C4-2B (cell line): ENCODE measurements at regions not wholly inside any gene's neighbourhood (a gene's known extent, or its start where the extent isn't known, plus 50 kb on each side); places are given as distances from the start of the nearest gene placed in this dataset.

Experiments
- H3K27ac ChIP-seq: fragments of 450-650 bp; 2 replicates; pipeline ENCODE4 v1.5.1; 2017
- CTCF ChIP-seq: fragments of 450-650 bp; conservative IDR thresholded peaks from 2 replicates; pipeline ENCODE4 v1.5.1; 2017; ENCODE audit warnings: mild to moderate bottlenecking
- ZFX ChIP-seq: fragments of 450-650 bp; IDR thresholded peaks from 2 replicates; pipeline ENCODE4 v1.6.1; 2017

- no peak for TF ChIP-seq ZFX
- no peak for TF ChIP-seq CTCF
- no peak overlapping the region for H3K27ac ChIP-seq
Observed at GRCh38 chr7:46775776-46776175, 806.1 kb downstream of the TNS3 start.

GRCh38 chr7:46775020-46775419, 806.9 kb downstream of the TNS3 start:
- no peak overlapping the region for H3K27ac ChIP-seq
- no peak for TF ChIP-seq ZFX
- no peak for TF ChIP-seq CTCF

- H3K27ac ChIP-seq, result no peak overlapping the region
- TF ChIP-seq ZFX (no peak), CTCF (no peak)
Observed at GRCh38 chr7:46774515-46774914, 807.4 kb downstream of the TNS3 start.

- TF ChIP-seq CTCF (no peak), ZFX (no peak)
- no peak overlapping the region for H3K27ac ChIP-seq
Observed at GRCh38 chr7:46772776-46773175, 809.1 kb downstream of the TNS3 start.

- TF ChIP-seq CTCF, result no peak
- no peak for TF ChIP-seq ZFX
Observed at GRCh38 chr7:46767071-46767470, 814.8 kb downstream of the TNS3 start.

GRCh38 chr7:46764100-46764936, 817.6 kb downstream of the TNS3 start:
- TF ChIP-seq CTCF (no peak), ZFX (no peak)
- H3K27ac ChIP-seq, result no peak overlapping the region

More at GRCh38 chr7:46767071-46767470, 814.8 kb downstream of the TNS3 start:
- no peak overlapping the region for H3K27ac ChIP-seq

GRCh38 chr7:46763344-46763743, 818.6 kb downstream of the TNS3 start:
- TF ChIP-seq ZFX, result no peak
- no peak for TF ChIP-seq CTCF
- no peak overlapping the region for H3K27ac ChIP-seq
